Liver (tissue), 7 donors: ENCODE measurements at regions not wholly inside any gene's neighbourhood (a gene's known extent, or its start where the extent isn't known, plus 50 kb on each side); places are given as distances from the start of the nearest gene placed in this dataset.

Source experiments
- DNase-seq: peaks from one replicate; pipeline ENCODE4 v3.0.0-alpha.2; 2017; ENCODE audit warnings: low spot score
- H3K27ac ChIP-seq, 2 donors: one replicate each; pipeline ENCODE4 v1.7.0; 2013; ENCODE audit warnings: inconsistent platforms in 2 of 2, low read length in 2 of 2, control low read depth in 1 of 2, low read depth in 1 of 2, mild to moderate bottlenecking in 1 of 2
- H3K27me3 ChIP-seq, 4 donors: one replicate each; pipeline versions ENCODE4 v1.6.1 to v1.7.0; 2013; ENCODE audit warnings: low read length in 3 of 4, inconsistent platforms in 1 of 4, mild to moderate bottlenecking in 1 of 4, moderate library complexity in 1 of 4; ENCODE audit not compliant: control insufficient read depth in 4 of 4, insufficient read depth in 4 of 4
- H3K36me3 ChIP-seq, 4 donors: one replicate each; pipeline versions ENCODE4 v1.6.1 to v1.7.0; 2013; ENCODE audit warnings: low read length in 3 of 4, mild to moderate bottlenecking in 3 of 4, low read depth in 1 of 4, moderate library complexity in 1 of 4; ENCODE audit not compliant: control insufficient read depth in 4 of 4, insufficient read depth in 3 of 4
- H3K4me1 ChIP-seq, 4 donors: one replicate each; pipeline versions ENCODE4 v1.6.1 to v1.7.0; 2013; ENCODE audit warnings: low read length in 3 of 4, mild to moderate bottlenecking in 3 of 4, moderate library complexity in 1 of 4; ENCODE audit not compliant: control insufficient read depth in 4 of 4, insufficient read depth in 4 of 4
- H3K4me3 ChIP-seq, 3 donors: one replicate each; pipeline versions ENCODE4 v1.6.1 to v1.7.0; 2013; ENCODE audit warnings: low read length in 3 of 3, control low read depth in 1 of 3, low read depth in 1 of 3, mild to moderate bottlenecking in 1 of 3
- H3K9ac ChIP-seq, 2 donors: one replicate each; pipeline ENCODE4 v1.7.0; 2013; ENCODE audit warnings: low read length in 2 of 2, mild to moderate bottlenecking in 2 of 2, moderate library complexity in 2 of 2, control low read depth in 1 of 2, low read depth in 1 of 2
- H3K9me3 ChIP-seq, 4 donors: one replicate each; pipeline versions ENCODE4 v1.6.1 to v1.7.0; 2013; ENCODE audit warnings: low read length in 3 of 4; ENCODE audit not compliant: control insufficient read depth in 4 of 4
- ATF3 ChIP-seq: IDR thresholded peaks from 2 replicates; pipeline ENCODE4 v1.6.1; 2016; ENCODE audit warnings: antibody characterized with exemption
- FOXA1 ChIP-seq: IDR thresholded peaks from 2 replicates; pipeline ENCODE4 v1.6.1; 2016; ENCODE audit warnings: antibody characterized with exemption
- FOXA2 ChIP-seq: IDR thresholded peaks from 2 replicates; pipeline ENCODE4 v1.6.1; 2016; ENCODE audit warnings: antibody characterized with exemption
- HNF4A ChIP-seq, 2 donors: conservative IDR thresholded peaks; 2 replicates each; pipeline ENCODE4 v1.6.1; 2016; ENCODE audit warnings: antibody characterized with exemption in 2 of 2, mild to moderate bottlenecking in 2 of 2
- HNF4G ChIP-seq: IDR thresholded peaks from 2 replicates; pipeline ENCODE4 v1.6.1; 2016; ENCODE audit warnings: antibody characterized with exemption
- JUND ChIP-seq, 2 donors: IDR thresholded peaks; 2 replicates each; pipeline ENCODE4 v1.6.1; 2016; ENCODE audit warnings: antibody characterized with exemption in 2 of 2
- MAX ChIP-seq: IDR thresholded peaks from 2 replicates; pipeline ENCODE4 v1.6.1; 2016; ENCODE audit warnings: antibody characterized with exemption
- RXRA ChIP-seq, 2 donors: IDR thresholded peaks; 2 replicates each; pipeline ENCODE4 v1.6.1; 2017 to 2018; ENCODE audit warnings: antibody characterized with exemption in 2 of 2, mild to moderate bottlenecking in 1 of 2
- TAF1 ChIP-seq: conservative IDR thresholded peaks from 2 replicates; pipeline ENCODE4 v1.6.1; 2016; ENCODE audit warnings: antibody characterized with exemption, mild to moderate bottlenecking
- YY1 ChIP-seq: IDR thresholded peaks from 2 replicates; pipeline ENCODE4 v1.6.1; 2016; ENCODE audit warnings: antibody characterized with exemption, mild to moderate bottlenecking
- WGBS: extraction: QIAGEN DNeasy Blood & Tissue Kit; methylation state at CpG from one replicate; pipeline ENCODE4 v1.1.7; 2013; 5-methylcytosine and 5-hydroxymethylcytosine counted together
- donor health status: healthy.
- donor health status: healthy.
- donor health status: healthy.
- donor health status: healthy.

DNA sequence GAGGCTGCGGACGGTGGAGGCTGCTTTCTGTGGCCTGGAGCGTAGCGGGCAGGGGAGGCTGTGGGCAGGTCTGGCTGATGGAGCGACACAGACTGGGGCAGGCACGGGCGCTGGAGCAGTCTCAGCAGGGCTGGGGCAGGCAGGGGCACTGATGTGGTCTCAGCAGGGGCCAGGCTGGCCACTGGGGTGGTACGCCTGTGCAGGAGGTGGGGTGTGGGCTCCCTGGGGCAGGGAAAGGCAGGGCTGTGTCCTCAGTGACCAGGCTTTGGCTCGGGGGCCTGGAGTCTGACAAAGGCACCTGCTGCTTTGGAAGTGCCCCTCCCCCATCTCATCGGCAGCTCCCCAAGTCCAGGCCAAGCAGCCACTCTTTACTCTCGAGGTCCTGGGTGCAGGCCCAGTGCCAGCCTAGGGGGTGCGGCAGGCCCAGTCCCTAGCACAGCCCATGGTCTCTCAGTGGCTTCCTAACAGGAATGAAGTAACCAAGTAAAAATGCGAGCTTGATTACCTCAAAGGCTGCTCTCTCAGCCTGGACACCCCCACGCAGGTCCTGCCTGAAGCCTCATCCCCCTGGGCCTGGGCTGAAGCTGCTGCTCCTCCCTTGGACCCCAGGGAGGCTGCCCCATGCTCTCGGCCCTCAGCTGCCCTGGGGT lies 55.5 kb downstream of the ADRA2C start:
- no peaks in the 10 kb centered on the region for H3K9me3 ChIP-seq
- H3K36me3 ChIP-seq: no peaks in the 10 kb centered on the region
- 84% methylated on average over 15 of the region's 15 CpGs for WGBS
- H3K9ac ChIP-seq: no peak overlapping the region
- no peak overlapping the region for H3K27ac ChIP-seq
- no peak overlapping the region for H3K4me3 ChIP-seq
- no peak for DNase-seq
- H3K4me1 ChIP-seq: peaks cover 6 to 35% (median 27%) of the 10 kb centered on the region in 4 donors
- no peak for TF ChIP-seq RXRA (IDR thresholded peaks at IDR 0.05)
- no peak for TF ChIP-seq FOXA1
- no peak for TF ChIP-seq MAX
- no peak for TF ChIP-seq JUND (IDR thresholded peaks at IDR 0.05)
- no peak for TF ChIP-seq YY1
- TF ChIP-seq FOXA2: no peak
- TF ChIP-seq HNF4G: no peak
- TF ChIP-seq HNF4A (conservative IDR thresholded peaks at IDR 0.05): no peak
- H3K27me3 ChIP-seq: no peaks in the 10 kb centered on the region

DNA sequence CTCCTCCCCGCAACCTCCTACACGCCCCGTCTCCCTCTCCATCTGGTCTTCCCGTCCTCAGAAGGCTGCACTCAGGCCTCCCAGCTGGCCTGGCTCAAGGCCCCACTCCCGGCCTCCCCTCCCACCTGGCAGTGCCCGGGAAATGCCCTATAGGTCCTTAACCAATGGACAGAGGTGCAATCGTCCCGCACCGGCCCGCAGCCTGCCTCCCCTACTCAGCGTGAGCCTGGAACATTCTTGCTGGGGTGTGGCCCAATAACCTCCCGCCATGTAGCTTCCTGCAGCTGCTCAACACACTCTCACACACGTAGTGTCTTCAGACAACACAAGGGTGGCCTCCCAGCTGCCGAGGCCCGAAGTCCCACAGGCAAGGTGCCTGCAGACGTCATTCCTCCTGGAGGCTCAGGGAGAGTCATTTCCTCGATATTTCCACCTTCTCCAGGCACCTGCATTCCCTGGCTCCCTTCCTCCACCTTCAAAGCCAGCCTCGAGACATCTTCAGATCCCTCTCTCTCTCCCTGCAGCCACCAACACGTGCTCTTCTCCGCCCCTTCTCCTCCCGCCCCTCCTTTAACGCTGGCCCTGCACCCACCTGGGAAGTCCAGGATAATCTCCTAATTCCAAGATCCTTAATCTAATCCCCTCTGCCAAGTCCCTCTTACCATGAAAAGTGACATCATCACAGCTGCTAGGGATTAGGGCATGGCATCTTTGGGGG lies 56.2 kb downstream of the ADRA2C start:
- no peak for DNase-seq
- Histone ChIP-seq H3K4me1 (peaks cover 9 to 42% (median 34%) of the 10 kb centered on the region in 4 donors), H3K27ac (no peak overlapping the region), H3K9ac (no peak overlapping the region), H3K4me3 (no peak overlapping the region), H3K9me3 (no peaks in the 10 kb centered on the region), H3K27me3 (no peaks in the 10 kb centered on the region), H3K36me3 (no peaks in the 10 kb centered on the region)
- WGBS: 73% methylated on average over 22 of the region's 22 CpGs
- TF ChIP-seq RXRA (IDR thresholded peaks at IDR 0.05) (no peak), ATF3 (no peak)

DNA sequence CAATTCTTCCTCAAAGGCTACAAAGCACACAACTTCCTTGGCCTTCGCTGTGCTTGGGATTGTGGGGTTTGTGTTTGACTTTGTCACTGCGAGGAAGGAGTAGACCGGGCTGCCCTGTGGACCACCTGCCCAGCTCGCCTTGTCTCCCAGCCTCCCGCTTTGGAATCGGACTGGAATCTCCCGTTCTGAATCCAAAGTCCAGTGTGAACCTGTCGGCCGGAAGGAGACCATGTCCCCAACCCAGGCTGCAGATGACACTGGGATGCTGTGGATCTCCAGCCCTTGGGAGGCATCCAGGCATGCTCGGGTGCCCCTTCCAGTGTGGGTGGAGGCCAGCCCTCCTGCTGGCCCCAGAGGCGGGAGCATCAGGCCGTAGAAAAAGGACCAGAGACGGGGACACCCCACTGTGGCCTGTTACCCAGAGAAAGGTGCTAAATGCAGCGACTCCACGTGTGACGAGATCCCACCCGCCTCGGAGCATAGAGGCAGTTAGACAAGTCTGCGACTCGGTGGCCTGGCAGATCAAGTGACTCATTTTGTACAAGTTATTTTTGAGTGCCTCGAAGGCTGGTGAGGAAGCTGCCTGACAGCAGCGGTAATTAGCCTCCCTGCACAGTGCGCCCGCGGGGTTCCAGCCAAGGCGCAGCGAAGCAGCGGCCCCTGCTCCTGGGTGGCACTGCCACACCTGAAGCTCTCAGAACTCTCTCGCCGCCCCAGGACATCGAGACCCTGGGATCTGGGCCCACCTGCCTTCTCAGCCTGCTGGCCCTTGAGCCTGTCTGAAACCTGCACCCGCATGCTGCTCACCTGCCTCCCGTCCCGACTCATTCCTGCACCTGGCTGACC lies 57.5 kb downstream of the ADRA2C start:
- no peaks in the 10 kb centered on the region for H3K27me3 ChIP-seq
- no peak overlapping the region for H3K4me3 ChIP-seq
- peaks cover 15 to 55% (median 45%) of the 10 kb centered on the region in 4 donors for H3K4me1 ChIP-seq
- TF ChIP-seq RXRA (IDR thresholded peaks at IDR 0.05): peak in 1 of 2 donors; percentile 10
- TF ChIP-seq TAF1: no peak
- TF ChIP-seq HNF4A (conservative IDR thresholded peaks at IDR 0.05): peak; percentile 24 to 71
- WGBS: 76% methylated on average over 34 of the region's 34 CpGs
- no peak for DNase-seq
- no peaks in the 10 kb centered on the region for H3K9me3 ChIP-seq
- no peak overlapping the region for H3K27ac ChIP-seq
- H3K36me3 ChIP-seq: no peaks in the 10 kb centered on the region
- H3K9ac ChIP-seq: no peak overlapping the region
